ENCODE measurements at regions not wholly inside any gene's neighbourhood (a gene's known extent, or its start where the extent isn't known, plus 50 kb on each side); places are given as distances from the start of the nearest gene placed in this dataset.

- no peak for TF ChIP-seq POLR2A (conservative IDR thresholded peaks at IDR 0.05)
- TF ChIP-seq POLR2B (IDR thresholded peaks at IDR 0.05; ENCODE audit: low read depth, partially characterized antibody) = no peak
- no peak for TF ChIP-seq ZFP30 (CRISPR knock-in tag; IDR thresholded peaks at IDR 0.05; ENCODE audit: borderline replicate concordance)
- TF ChIP-seq EZH2 (IDR thresholded peaks at IDR 0.05; ENCODE audit: borderline replicate concordance, low read depth, low read length) = no peak
- no peak for TF ChIP-seq SP2 (IDR thresholded peaks at IDR 0.05; ENCODE audit: extremely low read depth, low read depth, low read length, poor library complexity, severe bottlenecking)
- no peak for TF ChIP-seq SIX5 (IDR thresholded peaks at IDR 0.05; ENCODE audit: borderline replicate concordance in 1 of 2, insufficient read depth in 1 of 2, low read depth in 1 of 2, low read length in 2 of 2)
- no peak for TF ChIP-seq ZNF232 (CRISPR knock-in tag; IDR thresholded peaks at IDR 0.05)
These were observed 50.4 kb upstream of the DAB1 start for GRCh38 chr1:57474137-57474750.

Measured in K562 (cell line).